Lower lobe of right lung (tissue), 2 donors: ENCODE measurements at regions not wholly inside any gene's neighbourhood (a gene's known extent, or its start where the extent isn't known, plus 50 kb on each side); places are given as distances from the start of the nearest gene placed in this dataset.

Source experiments
- ATAC-seq, 2 donors: fragments of 200-7000 bp; cut with Tn5 transposase; one replicate each; pipeline ENCODE4 v1.9.1; 2020 to 2022; ENCODE audit warnings: mild to moderate bottlenecking in 2 of 2, moderate library complexity in 2 of 2
- DNase-seq: peaks from one replicate; pipeline ENCODE4 v3.0.0-alpha.2; 2020
- H3K27ac ChIP-seq: fragments of 200-600 bp; one replicate; pipeline ENCODE4 v1.8.0; 2022
- H3K27me3 ChIP-seq: fragments of 200-600 bp; one replicate; pipeline ENCODE4 v1.8.0; 2022; ENCODE audit warnings: low read depth
- H3K36me3 ChIP-seq: fragments of 200-600 bp; one replicate; pipeline ENCODE4 v1.8.0; 2022; ENCODE audit warnings: mild to moderate bottlenecking
- H3K4me1 ChIP-seq: fragments of 200-600 bp; one replicate; pipeline ENCODE4 v1.8.0; 2022
- H3K4me3 ChIP-seq: fragments of 200-600 bp; one replicate; pipeline ENCODE4 v1.8.0; 2022; ENCODE audit warnings: mild to moderate bottlenecking
- H3K9me3 ChIP-seq: fragments of 200-600 bp; one replicate; pipeline ENCODE4 v1.8.0; 2022
- intact Hi-C: fragments of 100-400 bp; cut with DNase I; formaldehyde crosslinking; loops from one replicate; pipeline ENCODE4 v1.11.0; 2022
- TF ChIP-seq, protein P1 (sequence below): fragments of 200-600 bp; IDR thresholded peaks from one replicate; pipeline ENCODE4 v1.8.0; 2022; ENCODE audit warnings: antibody characterized with exemption, mild to moderate bottlenecking
- donor health status: DM: no; HTN: yes; CAD: no; lungs with severe emphysema.

GRCh38 chr1:188496506-188496905 lies 1667.8 kb downstream of the PLA2G4A start:
- ATAC-seq (no peak), DNase-seq (no peak)
- Histone ChIP-seq H3K9me3 (peaks cover 3% of the 10 kb centered on the region), H3K4me3 (no peak overlapping the region), H3K27me3 (no peaks in the 10 kb centered on the region), H3K4me1 (no peaks in the 10 kb centered on the region), H3K27ac (no peak overlapping the region), H3K36me3 (no peaks in the 10 kb centered on the region)
- intact Hi-C loops = no loop called here
- TF ChIP-seq, protein P1, sequence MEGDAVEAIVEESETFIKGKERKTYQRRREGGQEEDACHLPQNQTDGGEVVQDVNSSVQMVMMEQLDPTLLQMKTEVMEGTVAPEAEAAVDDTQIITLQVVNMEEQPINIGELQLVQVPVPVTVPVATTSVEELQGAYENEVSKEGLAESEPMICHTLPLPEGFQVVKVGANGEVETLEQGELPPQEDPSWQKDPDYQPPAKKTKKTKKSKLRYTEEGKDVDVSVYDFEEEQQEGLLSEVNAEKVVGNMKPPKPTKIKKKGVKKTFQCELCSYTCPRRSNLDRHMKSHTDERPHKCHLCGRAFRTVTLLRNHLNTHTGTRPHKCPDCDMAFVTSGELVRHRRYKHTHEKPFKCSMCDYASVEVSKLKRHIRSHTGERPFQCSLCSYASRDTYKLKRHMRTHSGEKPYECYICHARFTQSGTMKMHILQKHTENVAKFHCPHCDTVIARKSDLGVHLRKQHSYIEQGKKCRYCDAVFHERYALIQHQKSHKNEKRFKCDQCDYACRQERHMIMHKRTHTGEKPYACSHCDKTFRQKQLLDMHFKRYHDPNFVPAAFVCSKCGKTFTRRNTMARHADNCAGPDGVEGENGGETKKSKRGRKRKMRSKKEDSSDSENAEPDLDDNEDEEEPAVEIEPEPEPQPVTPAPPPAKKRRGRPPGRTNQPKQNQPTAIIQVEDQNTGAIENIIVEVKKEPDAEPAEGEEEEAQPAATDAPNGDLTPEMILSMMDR = no peak

DNA sequence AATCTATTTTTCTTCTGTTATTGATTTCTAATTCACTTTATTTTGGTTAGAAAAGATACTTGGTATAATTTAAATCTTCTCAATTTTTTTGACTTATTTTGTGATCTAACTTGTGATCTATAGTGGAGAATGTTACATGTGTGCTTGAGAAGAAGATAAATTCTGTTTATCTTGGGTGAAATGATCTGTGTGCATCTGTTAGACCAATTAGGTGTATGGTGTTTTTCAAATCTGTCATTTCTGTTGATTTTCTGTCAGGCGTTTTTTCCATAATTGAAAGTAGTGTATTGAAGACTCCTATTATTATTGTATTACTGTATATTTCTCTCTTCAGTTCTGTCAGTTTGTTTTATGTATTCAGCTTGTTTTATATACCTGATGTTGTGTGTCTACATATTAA lies 1668.3 kb downstream of the PLA2G4A start:
- ATAC-seq (no peak), DNase-seq (no peak)
- no peaks in the 10 kb centered on the region for H3K4me1 ChIP-seq
- no peaks in the 10 kb centered on the region for H3K27me3 ChIP-seq
- no peaks in the 10 kb centered on the region for H3K9me3 ChIP-seq
- intact Hi-C loops = no loop called here
- no peak overlapping the region for H3K27ac ChIP-seq
- no peak overlapping the region for H3K4me3 ChIP-seq
- H3K36me3 ChIP-seq = no peaks in the 10 kb centered on the region
- TF ChIP-seq, protein P1 = no peak

DNA sequence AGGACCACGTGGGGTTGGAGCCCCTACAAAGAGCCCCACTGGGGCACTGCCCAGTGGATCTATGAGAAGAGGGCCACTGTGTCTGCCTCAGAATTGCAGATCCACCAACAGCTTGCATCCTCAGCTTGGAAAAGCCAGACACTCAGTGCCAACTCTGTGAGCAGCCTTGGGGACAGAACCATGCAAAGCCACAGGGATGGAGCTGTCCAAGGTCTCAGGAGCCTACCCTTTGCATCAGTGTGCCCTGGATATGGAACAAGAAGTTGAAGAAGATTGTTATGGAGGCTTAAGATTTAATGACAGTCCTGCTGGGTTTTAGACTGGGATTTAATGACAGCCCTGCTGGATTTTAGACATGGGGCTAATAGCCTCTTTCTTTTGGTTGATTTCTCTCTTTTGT lies 1670.9 kb downstream of the PLA2G4A start:
- H3K36me3 ChIP-seq = no peaks in the 10 kb centered on the region
- no peak overlapping the region for H3K27ac ChIP-seq
- ATAC-seq (no peak), DNase-seq (no peak)
- no peaks in the 10 kb centered on the region for H3K9me3 ChIP-seq
- TF ChIP-seq, protein P1 = no peak
- no peaks in the 10 kb centered on the region for H3K4me1 ChIP-seq
- H3K27me3 ChIP-seq = no peaks in the 10 kb centered on the region
- H3K4me3 ChIP-seq = no peak overlapping the region
- intact Hi-C loops = no loop called here

GRCh38 chr1:188514917-188515316 lies 1686.2 kb downstream of the PLA2G4A start:
- H3K36me3 ChIP-seq = no peaks in the 10 kb centered on the region
- intact Hi-C loops = no loop called here
- no peaks in the 10 kb centered on the region for H3K27me3 ChIP-seq

GRCh38 chr1:188517139-188517538 lies 1688.4 kb downstream of the PLA2G4A start:
- intact Hi-C loops = no loop called here
- ATAC-seq (no peak), DNase-seq (no peak)
- TF ChIP-seq, protein P1 = no peak
- no peaks in the 10 kb centered on the region for H3K9me3 ChIP-seq
- no peak overlapping the region for H3K4me3 ChIP-seq
- no peaks in the 10 kb centered on the region for H3K36me3 ChIP-seq
- H3K4me1 ChIP-seq = no peaks in the 10 kb centered on the region
- H3K27ac ChIP-seq = no peak overlapping the region
- H3K27me3 ChIP-seq = no peaks in the 10 kb centered on the region

More at GRCh38 chr1:188514917-188515316, 1686.2 kb downstream of the PLA2G4A start:
- no peaks in the 10 kb centered on the region for H3K4me1 ChIP-seq
- no peak overlapping the region for H3K4me3 ChIP-seq
- TF ChIP-seq, protein P1 = no peak
- H3K9me3 ChIP-seq = no peaks in the 10 kb centered on the region
- no peak overlapping the region for H3K27ac ChIP-seq
- ATAC-seq (no peak), DNase-seq (no peak)

GRCh38 chr1:188551176-188551575 lies 1722.4 kb downstream of the PLA2G4A start:
- TF ChIP-seq, protein P1 = no peak
- no peaks in the 10 kb centered on the region for H3K9me3 ChIP-seq
- intact Hi-C loops = no loop called here
- no peak overlapping the region for H3K4me3 ChIP-seq
- ATAC-seq (no peak), DNase-seq (no peak)
- no peaks in the 10 kb centered on the region for H3K4me1 ChIP-seq
- H3K27me3 ChIP-seq = no peaks in the 10 kb centered on the region
- no peak overlapping the region for H3K27ac ChIP-seq
- no peaks in the 10 kb centered on the region for H3K36me3 ChIP-seq
